ENCODE measurements at regions not wholly inside any gene's neighbourhood (a gene's known extent, or its start where the extent isn't known, plus 50 kb on each side); places are given as distances from the start of the nearest gene placed in this dataset.

- TF ChIP-seq CTCF (conservative IDR thresholded peaks at IDR 0.05; ENCODE audit: low read depth, low read length) (no peak), EZH2 (IDR thresholded peaks at IDR 0.05; ENCODE audit: borderline replicate concordance, low read depth, low read length, poor library complexity, severe bottlenecking) (no peak)
Observed at GRCh38 chr6:140579918-140580317, 1205.5 kb upstream of the CITED2 start.

All from A673 (cell line).